ENCODE measurements at regions not wholly inside any gene's neighbourhood (a gene's known extent, or its start where the extent isn't known, plus 50 kb on each side); places are given as distances from the start of the nearest gene placed in this dataset.

DNA sequence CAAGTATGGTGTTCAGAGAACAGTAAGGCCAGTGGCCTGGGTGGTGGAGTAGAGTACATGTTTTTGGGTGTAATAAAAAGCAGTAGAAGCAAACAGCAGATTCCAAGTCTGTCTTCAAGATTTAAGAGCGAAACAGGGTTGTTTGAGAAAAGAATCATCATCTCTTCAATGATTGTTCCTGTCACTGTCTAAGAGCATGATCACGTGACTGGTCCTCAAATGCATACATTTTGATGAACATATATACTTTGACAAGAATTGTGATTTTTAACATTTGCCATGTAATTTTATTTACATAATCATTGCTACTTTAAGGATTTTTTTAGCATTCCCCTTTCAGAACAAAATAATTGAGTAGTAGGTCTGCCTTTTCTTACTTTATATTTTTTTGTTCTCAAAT lies 252.6 kb upstream of the GPR101 start:
- no peak for DNase-seq (ENCODE audit: low read depth, low spot score)

GRCh38 chrX:137278825-137279224 lies 245.0 kb upstream of the GPR101 start:
- TF ChIP-seq FOXP2 (optimal IDR thresholded peaks at IDR 0.05; ENCODE audit: control extremely low read depth, extremely low read length, insufficient read depth) (no peak), EZH2 (IDR thresholded peaks at IDR 0.05) (no peak), POLR2AphosphoS5 (IDR thresholded peaks at IDR 0.05; ENCODE audit: borderline replicate concordance, low read depth, low read length) (no peak)
- Histone ChIP-seq H3K27ac (no peak overlapping the region), H3K9me3 (ENCODE audit: low read depth, low read length) (no peaks in the 10 kb centered on the region), H3K4me3 (no peak overlapping the region), H3K36me3 (ENCODE audit: insufficient read depth, low read length) (no peaks in the 10 kb centered on the region), H3K9ac (ENCODE audit: insufficient read length) (no peak overlapping the region)
- no peak for DNase-seq (ENCODE audit: low read depth, low spot score)

More for the DNA sequence above, 252.6 kb upstream of the GPR101 start:
- H3K9me3 ChIP-seq (ENCODE audit: low read depth, low read length), result no peaks in the 10 kb centered on the region
- no peak overlapping the region for H3K27ac ChIP-seq
- no peaks in the 10 kb centered on the region for H3K36me3 ChIP-seq (ENCODE audit: insufficient read depth, low read length)
- H3K9ac ChIP-seq (ENCODE audit: insufficient read length), result no peak overlapping the region
- TF ChIP-seq FOXP2 (optimal IDR thresholded peaks at IDR 0.05; ENCODE audit: control extremely low read depth, extremely low read length, insufficient read depth) (no peak), POLR2AphosphoS5 (IDR thresholded peaks at IDR 0.05; ENCODE audit: borderline replicate concordance, low read depth, low read length) (no peak), EZH2 (IDR thresholded peaks at IDR 0.05) (no peak)
- no peak overlapping the region for H3K4me3 ChIP-seq

DNA sequence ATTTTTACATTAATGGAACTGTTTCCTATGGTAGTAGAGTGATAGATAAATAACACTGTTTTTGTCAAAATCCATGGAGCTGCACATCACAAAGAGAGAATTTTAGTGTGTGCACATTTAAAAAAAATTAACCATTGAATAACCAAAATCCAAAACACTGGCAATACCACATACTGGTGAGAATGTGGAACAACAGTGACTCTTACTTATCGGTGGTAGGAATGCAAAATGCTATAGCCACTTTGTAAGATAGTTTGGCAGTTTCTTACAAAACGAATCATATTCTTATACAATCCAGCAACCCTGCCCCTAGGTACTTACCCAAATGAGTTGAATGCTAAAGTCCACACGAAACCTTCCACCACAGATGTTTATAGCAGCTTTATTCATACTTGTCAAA lies 229.6 kb upstream of the GPR101 start:
- Histone ChIP-seq H3K4me3 (no peak overlapping the region), H3K9ac (ENCODE audit: insufficient read length) (no peak overlapping the region), H3K27ac (no peak overlapping the region), H3K36me3 (ENCODE audit: insufficient read depth, low read length) (no peaks in the 10 kb centered on the region), H3K9me3 (ENCODE audit: low read depth, low read length) (no peaks in the 10 kb centered on the region)
- DNase-seq (ENCODE audit: low read depth, low spot score), result no peak
- TF ChIP-seq POLR2AphosphoS5 (IDR thresholded peaks at IDR 0.05; ENCODE audit: borderline replicate concordance, low read depth, low read length) (no peak), EZH2 (IDR thresholded peaks at IDR 0.05) (no peak)

DNA sequence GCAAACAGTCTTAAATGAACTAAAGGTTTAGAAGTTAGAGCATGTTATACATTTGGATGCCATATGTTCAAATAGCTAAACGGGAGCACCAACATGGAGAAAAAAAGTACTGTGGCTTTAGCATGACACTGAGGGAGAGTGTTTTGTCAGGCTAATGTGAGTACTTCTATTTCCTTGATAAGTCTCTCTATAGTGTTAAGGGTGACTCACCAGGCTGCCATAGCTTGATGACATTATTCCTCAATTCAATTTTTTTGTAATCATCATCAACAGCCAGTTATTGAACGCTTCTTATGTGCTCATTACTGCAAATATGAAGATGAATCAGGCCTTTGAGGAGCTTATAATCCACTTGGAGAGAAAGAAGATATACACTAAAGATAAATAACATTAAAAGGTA lies 211.4 kb upstream of the GPR101 start:
- H3K9me3 ChIP-seq (ENCODE audit: low read depth, low read length), result no peaks in the 10 kb centered on the region
- H3K36me3 ChIP-seq (ENCODE audit: insufficient read depth, low read length), result no peaks in the 10 kb centered on the region
- no peak for DNase-seq (ENCODE audit: low read depth, low spot score)
- H3K4me3 ChIP-seq, result no peak overlapping the region
- no peak overlapping the region for H3K27ac ChIP-seq
- no peak overlapping the region for H3K9ac ChIP-seq (ENCODE audit: insufficient read length)
- TF ChIP-seq EZH2 (IDR thresholded peaks at IDR 0.05) (no peak), FOXP2 (optimal IDR thresholded peaks at IDR 0.05; ENCODE audit: control extremely low read depth, extremely low read length, insufficient read depth) (no peak), POLR2AphosphoS5 (IDR thresholded peaks at IDR 0.05; ENCODE audit: borderline replicate concordance, low read depth, low read length) (no peak)

DNA sequence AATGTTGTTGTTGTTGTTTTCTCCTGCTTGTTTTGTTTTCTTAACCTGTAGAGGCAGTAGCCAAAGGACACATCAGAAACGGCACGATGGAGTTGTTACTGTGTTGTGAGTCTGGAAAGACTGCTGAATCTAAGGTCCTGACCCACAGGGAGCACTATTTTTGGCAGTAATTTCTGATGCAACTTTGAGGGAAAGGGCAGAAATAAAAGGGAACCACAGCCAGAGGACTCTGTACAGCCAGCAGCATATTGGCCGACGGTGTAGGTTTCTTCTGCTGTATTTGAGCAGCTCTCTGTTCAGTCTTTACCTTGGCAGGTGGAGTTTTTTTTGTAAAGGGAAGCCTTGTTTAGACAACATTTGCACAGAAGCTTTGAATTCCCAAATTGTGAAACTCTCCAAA lies 203.0 kb upstream of the GPR101 start:
- Histone ChIP-seq H3K9ac (ENCODE audit: insufficient read length) (no peak overlapping the region), H3K9me3 (ENCODE audit: low read depth, low read length) (no peaks in the 10 kb centered on the region), H3K4me3 (no peak overlapping the region), H3K36me3 (ENCODE audit: insufficient read depth, low read length) (no peaks in the 10 kb centered on the region), H3K27ac (no peak overlapping the region)
- DNase-seq (ENCODE audit: low read depth, low spot score), result no peak
- no peak for TF ChIP-seq FOXP2 (optimal IDR thresholded peaks at IDR 0.05; ENCODE audit: control extremely low read depth, extremely low read length, insufficient read depth)
- TF ChIP-seq EZH2 (IDR thresholded peaks at IDR 0.05), result no peak
- TF ChIP-seq POLR2AphosphoS5 (IDR thresholded peaks at IDR 0.05; ENCODE audit: borderline replicate concordance, low read depth, low read length), result no peak

DNA sequence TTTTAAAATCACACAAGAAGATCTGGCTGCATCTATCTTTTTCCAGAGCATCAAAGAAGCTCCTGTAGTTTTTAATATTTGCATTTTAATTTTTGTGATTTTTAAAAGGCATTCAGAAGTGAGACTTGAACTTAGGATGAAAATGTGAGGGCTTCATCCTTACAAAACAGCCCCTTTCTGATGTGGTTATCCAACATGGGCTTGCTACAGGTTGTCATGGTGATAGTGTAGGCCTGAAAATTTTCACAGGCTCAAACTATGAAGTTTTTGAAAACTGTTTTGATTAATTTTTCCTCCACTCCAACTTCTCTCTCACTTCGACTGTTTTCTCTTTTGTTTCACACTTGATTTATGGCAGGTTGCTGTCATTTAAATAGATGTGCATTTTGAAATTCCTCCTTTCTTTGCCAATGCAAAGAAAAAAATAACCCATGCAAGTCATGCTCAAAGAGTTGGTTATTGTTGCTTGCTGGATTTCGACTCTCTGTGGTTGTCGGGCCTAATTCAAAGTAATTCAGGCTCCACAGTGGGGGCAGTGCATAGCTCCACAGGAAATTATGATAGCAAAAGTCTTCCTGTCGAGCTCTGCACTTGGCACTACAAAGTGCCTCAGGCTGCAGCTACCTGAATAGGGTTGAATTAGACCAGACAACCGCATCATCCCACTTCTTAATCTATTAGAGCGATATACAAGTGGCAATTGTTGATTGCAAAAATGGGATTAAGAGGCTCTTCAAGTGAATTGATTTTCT lies 201.0 kb upstream of the GPR101 start:
- Histone ChIP-seq H3K4me3 (no peak overlapping the region), H3K36me3 (ENCODE audit: insufficient read depth, low read length) (no peaks in the 10 kb centered on the region), H3K9me3 (ENCODE audit: low read depth, low read length) (no peaks in the 10 kb centered on the region), H3K9ac (ENCODE audit: insufficient read length) (no peak overlapping the region), H3K27ac (no peak overlapping the region)
- TF ChIP-seq FOXP2 (optimal IDR thresholded peaks at IDR 0.05; ENCODE audit: control extremely low read depth, extremely low read length, insufficient read depth) (no peak), EZH2 (IDR thresholded peaks at IDR 0.05) (no peak), POLR2AphosphoS5 (IDR thresholded peaks at IDR 0.05; ENCODE audit: borderline replicate concordance, low read depth, low read length) (no peak)
- peak; percentile 24 for DNase-seq (ENCODE audit: low read depth, low spot score)

DNA sequence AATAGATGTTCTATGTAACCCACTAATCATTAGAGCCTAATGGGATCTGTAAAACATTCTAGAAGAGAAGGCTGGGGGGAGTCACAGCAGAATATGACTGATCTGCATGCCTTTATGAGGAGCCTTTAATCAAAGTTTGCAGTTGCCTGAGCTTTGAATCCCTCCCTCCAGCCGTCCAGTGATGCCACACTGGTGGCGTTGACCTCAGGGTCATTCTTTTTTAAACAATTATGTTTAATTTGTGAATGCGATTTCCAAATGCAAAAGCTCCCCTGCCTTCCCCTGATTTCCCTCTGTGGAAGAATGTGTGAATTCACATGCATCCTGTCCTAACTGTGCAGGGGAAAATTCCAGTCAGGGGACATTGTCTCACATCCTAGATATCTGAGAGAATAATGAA lies 199.7 kb upstream of the GPR101 start:
- DNase-seq (ENCODE audit: low read depth, low spot score), result no peak
- no peak overlapping the region for H3K27ac ChIP-seq
- no peaks in the 10 kb centered on the region for H3K36me3 ChIP-seq (ENCODE audit: insufficient read depth, low read length)
- H3K4me3 ChIP-seq, result no peak overlapping the region
- no peaks in the 10 kb centered on the region for H3K9me3 ChIP-seq (ENCODE audit: low read depth, low read length)
- H3K9ac ChIP-seq (ENCODE audit: insufficient read length), result no peak overlapping the region
- no peak for TF ChIP-seq FOXP2 (optimal IDR thresholded peaks at IDR 0.05; ENCODE audit: control extremely low read depth, extremely low read length, insufficient read depth)
- no peak for TF ChIP-seq POLR2AphosphoS5 (IDR thresholded peaks at IDR 0.05; ENCODE audit: borderline replicate concordance, low read depth, low read length)
- TF ChIP-seq EZH2 (IDR thresholded peaks at IDR 0.05), result no peak

GRCh38 chrX:137227151-137227550 lies 193.4 kb upstream of the GPR101 start:
- H3K9ac ChIP-seq (ENCODE audit: insufficient read length), result no peak overlapping the region
- H3K36me3 ChIP-seq (ENCODE audit: insufficient read depth, low read length), result no peaks in the 10 kb centered on the region
- no peak overlapping the region for H3K4me3 ChIP-seq
- H3K9me3 ChIP-seq (ENCODE audit: low read depth, low read length), result no peaks in the 10 kb centered on the region
- DNase-seq (ENCODE audit: low read depth, low spot score), result no peak
- no peak overlapping the region for H3K27ac ChIP-seq
- TF ChIP-seq FOXP2 (optimal IDR thresholded peaks at IDR 0.05; ENCODE audit: control extremely low read depth, extremely low read length, insufficient read depth) (no peak), POLR2AphosphoS5 (IDR thresholded peaks at IDR 0.05; ENCODE audit: borderline replicate concordance, low read depth, low read length) (no peak), EZH2 (IDR thresholded peaks at IDR 0.05) (no peak)

GRCh38 chrX:137215467-137215866 lies 181.7 kb upstream of the GPR101 start:
- TF ChIP-seq EZH2 (IDR thresholded peaks at IDR 0.05), result no peak
- no peak for TF ChIP-seq POLR2AphosphoS5 (IDR thresholded peaks at IDR 0.05; ENCODE audit: borderline replicate concordance, low read depth, low read length)
- no peak for TF ChIP-seq FOXP2 (optimal IDR thresholded peaks at IDR 0.05; ENCODE audit: control extremely low read depth, extremely low read length, insufficient read depth)
- H3K9ac ChIP-seq (ENCODE audit: insufficient read length), result no peak overlapping the region
- DNase-seq (ENCODE audit: low read depth, low spot score), result no peak
- H3K9me3 ChIP-seq (ENCODE audit: low read depth, low read length), result no peaks in the 10 kb centered on the region
- H3K27ac ChIP-seq, result no peak overlapping the region
- no peaks in the 10 kb centered on the region for H3K36me3 ChIP-seq (ENCODE audit: insufficient read depth, low read length)
- H3K4me3 ChIP-seq, result no peak overlapping the region

All from SK-N-MC (cell line).